HG02642 (cell line): ENCODE measurements at regions not wholly inside any gene's neighbourhood (a gene's known extent, or its start where the extent isn't known, plus 50 kb on each side); places are given as distances from the start of the nearest gene placed in this dataset.
"Not testable (repeated sequence)": the region's sequence is repeated elsewhere in the genome, so short reads cannot be mapped to it uniquely, and the experiment has no call there.

Experiments used
- ATAC-seq: cut with Tn5 transposase; IDR thresholded peaks from one replicate; pipeline ENCODE4 v1.9.1; 2021; ENCODE audit warnings: mild to moderate bottlenecking; ENCODE audit not compliant: unreplicated experiment, poor library complexity

DNA sequence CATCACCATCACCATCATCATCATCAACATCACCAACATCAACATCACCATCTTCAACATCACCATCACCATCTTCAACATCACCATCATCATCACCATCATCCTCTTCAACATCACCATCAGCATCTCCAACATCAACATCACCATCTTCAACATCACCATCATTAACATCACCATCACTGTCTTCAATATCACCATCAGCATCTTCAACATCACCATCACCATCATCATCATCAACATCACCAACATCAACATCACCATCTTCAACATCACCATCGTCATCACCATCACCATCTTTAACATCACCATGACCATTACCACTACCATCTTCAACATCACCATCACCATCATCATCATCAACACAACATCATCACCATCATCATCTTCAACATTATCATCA is 267.2 kb downstream of the SP3 start:
- no peak for ATAC-seq

DNA sequence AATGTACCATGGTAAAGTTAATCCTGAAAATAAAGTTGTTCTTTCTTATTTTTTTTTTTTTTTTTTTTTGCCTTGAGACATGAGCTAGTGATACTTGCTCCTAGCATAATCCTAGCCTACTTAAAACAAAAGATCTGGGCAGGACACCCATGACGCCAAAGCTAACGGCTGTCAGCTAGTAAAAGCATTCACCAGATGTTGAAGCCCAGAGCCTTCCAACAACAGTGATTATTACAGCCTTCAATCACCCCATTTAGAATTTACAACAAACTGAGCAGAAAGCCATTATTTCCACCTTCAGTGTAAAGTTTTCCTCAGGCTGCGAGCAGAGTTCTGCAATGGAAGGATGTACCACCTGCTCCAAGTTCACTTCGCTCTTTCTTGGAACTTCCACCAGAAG is 259.5 kb downstream of the SP3 start:
- no peak for ATAC-seq

DNA sequence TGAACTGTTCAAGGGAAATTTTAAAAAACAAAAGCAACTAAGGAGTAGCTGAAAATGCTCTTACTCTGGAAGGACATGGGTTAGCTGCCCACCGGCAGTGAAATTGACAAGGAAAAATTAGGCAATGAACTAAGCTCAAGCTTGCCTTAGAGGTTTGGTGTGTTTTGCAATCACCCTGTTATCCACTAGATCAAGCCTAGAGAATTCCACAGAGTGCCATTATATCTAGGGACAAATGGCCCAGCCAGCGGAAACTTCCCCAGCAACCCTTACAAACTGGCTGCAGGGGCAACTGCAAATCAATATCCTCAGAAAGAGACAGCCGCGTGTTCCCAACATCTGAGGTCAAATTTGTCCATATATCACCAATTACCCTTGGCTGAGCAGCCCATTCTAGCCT is 258.2 kb downstream of the SP3 start:
- no peak for ATAC-seq

DNA sequence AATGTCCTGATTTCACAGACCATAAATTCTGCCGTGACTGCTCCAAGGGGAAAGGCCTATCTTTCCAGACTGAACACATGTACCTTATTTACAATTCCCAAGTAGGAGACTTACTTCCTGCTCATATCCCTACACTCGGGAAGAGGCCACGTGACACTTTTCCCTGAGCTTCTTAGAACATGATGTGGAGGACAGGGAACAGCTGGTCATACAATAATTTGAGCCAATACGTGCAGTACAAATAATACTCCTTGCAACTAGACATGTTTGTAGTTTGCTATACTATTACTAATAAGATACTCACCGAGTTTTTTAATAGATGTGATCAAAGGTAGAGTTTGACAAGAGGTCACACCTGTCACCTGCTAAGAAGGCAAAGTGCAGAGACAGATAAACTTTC is 256.4 kb downstream of the SP3 start:
- no peak for ATAC-seq

DNA sequence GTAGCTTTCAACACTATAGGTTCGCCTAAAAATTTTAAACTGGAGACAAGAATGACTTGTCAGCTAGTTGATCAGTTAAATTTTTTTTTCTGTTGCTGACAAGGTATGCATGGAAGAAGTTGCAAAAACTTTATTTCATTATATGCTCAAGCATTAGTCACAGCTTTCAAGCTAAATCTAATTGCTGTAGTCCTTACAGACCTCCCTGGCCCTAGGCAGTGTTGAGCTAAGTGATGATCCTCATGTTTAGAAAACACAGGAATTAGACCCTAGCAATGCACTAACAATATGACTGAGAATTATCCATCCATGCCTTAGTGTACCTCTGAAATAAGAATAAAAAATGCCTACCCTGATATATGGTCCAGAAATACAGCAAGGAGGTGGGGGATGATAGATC is 253.4 kb downstream of the SP3 start:
- no peak for ATAC-seq

DNA sequence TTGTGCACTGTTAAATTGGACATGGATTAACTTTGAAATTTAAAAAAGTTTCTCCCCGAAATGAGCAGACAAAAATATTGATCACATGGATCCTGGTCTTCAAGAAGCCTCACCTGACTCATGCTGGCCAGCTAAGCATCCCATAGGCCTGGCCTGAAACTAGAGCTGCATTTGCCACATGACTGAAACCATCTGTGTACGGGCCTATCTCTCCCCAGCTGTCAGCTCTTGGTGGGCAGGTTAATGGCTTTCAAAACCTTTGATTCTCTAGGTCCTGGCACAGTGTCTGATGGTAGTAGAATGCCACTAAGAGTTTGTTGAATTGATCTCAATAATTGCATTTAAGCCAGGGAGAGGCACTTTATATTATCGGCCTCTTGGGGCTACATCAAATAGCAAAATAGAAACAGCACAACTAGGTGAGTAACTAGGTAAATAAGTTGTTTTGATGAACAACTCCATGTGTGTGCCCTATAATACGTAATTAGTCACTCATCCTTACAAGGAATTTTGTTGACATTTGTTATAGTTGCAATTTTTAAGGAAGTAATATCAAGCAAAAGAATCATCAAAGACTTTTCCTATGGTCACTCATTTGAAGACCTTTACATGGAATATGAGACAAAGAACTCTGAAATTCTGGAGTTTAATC is 251.1 kb downstream of the SP3 start:
- no peak for ATAC-seq

DNA sequence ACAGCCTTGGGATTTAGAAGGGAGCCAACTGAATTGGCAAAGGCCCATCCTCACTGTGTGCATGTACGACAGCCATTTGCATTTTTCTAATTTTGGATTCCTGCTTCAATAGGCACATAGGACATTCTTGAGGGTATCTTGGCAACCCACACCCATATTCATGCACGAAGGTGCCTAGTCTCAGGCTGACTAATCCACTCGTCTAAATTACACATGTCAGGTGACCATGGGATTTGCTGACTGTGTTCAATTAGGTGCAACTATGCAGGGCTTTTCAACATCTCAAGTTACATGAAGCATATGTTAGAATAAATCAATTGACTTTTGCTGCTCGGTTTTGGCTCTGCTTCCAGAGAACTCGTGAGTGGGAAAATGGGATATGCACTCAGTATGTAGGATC is 249.7 kb downstream of the SP3 start:
- no peak for ATAC-seq

DNA sequence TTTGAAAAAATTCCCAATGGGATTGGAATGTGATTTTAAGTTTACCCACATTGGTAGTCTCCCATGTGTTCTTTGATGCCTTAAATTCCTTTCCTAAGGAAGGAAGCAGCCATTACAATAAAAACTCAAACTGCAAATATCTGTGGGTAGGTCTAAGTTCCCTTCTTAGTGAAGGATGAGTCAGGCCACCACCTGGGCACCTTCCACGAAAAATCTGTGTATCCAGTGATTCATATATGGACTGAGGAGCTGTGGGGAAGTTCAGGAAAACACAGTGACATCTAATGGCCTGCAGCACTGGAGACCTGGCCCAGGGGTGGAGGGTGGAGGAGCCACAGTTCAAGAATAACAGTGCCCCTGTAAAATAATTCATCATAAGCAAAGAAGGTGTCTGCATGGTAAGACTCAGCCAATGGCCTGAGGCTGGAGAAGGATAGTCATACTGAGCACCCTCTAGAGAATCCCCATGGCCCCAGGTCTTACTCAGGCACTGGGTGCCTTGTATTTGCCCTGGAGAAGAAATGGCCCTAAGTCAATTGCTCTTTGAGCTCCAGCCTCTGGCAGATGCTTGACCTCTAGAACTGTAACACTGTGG is 248.6 kb downstream of the SP3 start:
- ATAC-seq: no peak

DNA sequence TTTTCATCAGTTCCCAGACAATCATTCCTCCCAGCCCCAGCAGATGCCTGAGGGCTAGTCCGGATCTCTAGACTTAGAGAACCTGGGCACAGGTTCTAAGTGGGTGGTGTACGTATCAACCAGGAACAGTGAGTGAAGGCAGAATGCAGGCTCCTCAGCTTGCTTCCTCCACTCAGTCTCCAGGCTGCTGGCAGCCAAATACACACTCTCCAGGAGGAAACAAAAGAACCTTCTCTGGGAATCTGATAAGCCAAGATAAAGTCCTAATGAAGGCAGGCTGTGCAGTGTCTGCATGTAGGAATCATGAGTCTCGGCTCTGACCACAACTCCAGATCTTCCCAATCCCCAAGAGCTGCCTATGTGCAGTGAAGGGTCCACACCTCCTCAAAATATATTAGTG is 245.7 kb downstream of the SP3 start:
- no peak for ATAC-seq

DNA sequence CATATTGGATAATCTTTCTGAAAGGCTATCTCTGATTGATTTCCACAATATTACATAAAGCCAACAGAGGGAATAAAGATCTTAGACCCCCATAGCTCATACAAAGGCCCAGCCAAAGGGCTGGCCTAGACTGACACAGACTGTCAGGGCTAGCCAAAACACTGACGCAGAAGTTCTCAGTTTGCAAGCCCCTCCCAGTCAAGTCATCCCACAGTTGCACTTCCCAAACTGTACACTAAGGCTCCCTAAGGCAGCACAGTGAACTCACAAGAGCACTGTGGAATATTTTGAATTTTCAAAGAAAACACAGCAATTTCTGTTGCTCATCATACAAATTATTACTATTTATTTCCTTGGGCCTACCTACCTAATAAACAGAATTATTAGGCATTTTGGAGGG is 244.9 kb downstream of the SP3 start:
- ATAC-seq: no peak

DNA sequence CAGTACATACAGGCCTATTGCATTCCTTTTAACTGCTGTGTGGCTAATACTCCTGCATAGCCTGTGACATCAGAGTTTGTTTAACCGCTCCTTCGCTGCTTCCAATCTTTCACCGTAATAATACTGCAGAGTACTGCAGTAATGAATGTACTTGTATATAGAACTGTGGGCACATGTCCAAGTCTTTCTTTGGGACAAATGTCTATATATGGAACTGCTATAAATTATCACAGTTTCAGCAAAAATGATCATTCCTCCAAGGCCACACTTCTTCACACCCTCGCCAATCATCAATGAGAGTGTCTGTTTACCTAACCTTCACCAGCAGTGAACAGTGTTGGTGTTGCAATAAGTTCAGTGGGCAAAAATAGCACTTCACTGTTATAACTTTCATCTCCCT is 230.4 kb downstream of the SP3 start:
- ATAC-seq: no peak

DNA sequence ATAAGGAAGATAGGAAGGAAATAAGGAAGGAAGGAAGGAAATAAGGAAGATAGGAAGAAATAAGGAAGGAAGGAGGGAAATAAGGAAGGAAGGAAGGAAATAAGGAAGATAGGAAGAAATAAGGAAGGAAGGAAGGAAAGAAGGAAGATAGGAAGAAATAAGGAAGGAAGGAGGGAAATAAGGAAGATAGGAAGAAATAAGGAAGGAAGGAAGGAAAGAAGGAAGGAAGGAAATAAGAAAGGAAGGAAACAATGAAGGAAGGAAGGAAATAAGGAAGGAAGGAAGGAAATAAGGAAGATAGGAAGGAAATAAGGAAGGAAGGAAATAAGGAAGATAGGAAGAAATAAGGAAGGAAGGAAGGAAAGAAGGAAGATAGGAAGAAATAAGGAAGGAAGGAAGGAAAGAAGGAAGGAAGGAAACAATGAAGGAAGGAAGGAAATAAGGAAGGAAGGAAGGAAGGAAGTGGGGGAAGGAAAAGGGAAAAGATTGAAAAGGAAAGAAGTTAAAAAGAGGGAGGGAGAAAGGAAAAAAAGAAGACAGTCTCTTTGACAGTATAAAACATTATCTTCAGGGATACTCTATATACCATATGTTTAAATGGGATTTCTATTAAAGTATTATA is 227.1 kb downstream of the SP3 start:
- not testable (repeated sequence) for ATAC-seq

DNA sequence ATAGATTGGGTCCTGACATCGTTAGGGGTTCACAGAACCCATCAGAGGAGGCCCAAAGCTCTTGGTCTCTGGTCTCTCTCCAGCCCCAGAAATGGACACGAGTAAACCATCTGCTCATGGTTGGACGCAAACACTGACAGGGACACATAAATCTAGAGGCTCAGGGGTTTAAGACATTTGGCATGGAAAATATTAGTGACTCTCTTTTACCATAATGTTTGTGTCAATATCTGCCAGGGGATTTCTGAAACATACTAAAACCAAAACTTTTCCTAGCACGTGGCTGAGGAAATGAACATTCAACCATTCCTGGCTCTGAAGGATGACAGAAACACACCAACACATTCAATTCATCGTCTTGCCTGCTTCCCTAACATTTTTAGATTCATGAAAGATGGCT is 226.2 kb downstream of the SP3 start:
- ATAC-seq: no peak

DNA sequence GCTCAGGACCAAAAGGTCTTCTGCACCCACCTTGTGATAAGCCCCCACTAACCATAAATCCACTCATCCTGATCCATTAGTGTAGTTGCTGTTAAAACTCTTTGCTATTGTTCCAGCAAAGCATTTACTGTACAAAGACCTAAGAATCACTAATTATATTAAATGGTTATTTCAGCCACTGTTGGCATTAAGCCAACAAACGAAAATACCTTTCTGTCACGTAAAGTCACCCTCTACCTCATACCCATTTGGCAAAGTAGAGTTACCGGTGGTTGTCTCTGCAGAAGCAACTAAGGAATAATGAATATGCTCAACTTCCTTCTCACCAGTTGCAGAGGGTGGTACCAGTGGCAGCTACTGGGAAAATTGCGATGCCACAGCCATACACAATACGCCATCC is 224.5 kb downstream of the SP3 start:
- no peak for ATAC-seq

DNA sequence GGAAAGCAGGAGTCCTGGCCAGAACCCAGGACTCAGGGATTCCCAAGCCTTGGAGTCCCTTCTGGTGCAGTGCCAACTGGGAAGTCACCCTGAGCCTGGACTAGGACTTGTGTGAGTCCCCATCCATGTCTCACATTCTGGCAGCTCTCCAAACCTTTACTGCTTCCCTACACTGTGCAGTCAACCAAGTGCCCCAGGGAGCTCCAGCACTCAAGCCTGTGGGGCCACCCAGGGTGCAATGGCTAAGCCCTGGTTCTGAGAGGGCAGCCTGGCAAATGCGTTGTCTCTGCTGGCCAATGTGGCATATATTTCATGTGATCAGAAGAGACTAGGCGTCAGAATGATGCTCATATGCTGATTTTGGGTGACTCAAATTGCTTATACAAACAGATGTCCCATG is 223.4 kb downstream of the SP3 start:
- ATAC-seq: no peak

DNA sequence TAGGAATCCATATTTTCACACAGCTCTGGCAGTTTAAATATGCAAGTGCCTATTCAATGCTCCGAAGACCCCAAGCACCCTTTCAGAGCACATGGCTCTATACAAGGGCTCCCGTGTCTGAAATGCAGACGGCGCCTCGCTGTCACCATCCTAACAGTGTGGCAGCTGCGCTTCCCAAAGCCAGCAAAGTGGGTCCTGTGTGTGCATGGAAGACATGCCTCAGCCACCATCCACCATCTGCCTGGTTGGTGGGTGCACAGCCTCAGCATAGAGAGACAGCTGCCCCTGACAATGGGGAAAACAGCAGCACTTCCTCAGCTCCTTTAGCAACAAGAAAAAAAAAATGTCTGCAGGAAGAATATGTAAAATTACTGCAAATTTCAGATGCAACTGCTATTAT is 218.1 kb downstream of the SP3 start:
- no peak for ATAC-seq

DNA sequence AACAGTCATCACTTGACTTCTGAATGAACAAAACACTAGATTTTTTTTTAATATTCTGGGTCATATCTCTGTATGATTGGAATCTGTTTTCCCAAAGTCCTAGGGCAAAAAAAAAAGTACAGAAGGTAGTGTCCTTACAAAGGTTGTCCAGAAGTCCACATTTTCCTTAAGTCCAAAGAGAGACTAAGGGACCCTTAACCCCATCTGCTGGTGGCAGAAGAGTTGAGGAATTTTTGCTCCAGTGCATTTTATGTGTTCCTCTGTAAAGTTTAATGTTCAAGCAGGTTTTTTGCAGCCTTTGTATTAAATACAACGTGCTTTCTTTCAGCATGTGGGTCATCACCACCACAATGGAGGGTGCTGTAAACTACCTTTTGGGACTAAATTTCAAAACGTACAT is 215.9 kb downstream of the SP3 start:
- no peak for ATAC-seq

DNA sequence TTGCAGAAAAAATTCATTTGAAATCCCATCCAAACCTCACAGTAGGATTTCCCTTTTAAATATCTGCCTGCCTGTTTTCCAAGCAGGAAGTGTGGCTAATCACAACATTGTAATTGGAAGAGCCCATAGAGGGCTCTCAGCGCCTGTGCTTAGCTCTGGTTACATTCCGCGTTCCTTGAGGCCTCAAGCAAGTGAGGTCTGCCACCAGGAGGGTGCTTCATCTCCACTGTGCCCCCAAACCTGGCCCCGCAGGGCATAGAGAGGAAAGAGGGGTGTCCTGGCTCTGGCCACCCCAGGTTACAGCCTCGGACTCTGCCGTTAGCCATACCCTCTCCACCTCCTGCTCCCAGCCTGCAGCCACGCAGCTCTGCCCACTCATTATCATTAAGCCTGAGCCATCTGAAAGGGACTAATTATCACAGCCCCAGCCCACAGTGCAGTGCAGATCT is 214.8 kb downstream of the SP3 start:
- ATAC-seq: no peak

DNA sequence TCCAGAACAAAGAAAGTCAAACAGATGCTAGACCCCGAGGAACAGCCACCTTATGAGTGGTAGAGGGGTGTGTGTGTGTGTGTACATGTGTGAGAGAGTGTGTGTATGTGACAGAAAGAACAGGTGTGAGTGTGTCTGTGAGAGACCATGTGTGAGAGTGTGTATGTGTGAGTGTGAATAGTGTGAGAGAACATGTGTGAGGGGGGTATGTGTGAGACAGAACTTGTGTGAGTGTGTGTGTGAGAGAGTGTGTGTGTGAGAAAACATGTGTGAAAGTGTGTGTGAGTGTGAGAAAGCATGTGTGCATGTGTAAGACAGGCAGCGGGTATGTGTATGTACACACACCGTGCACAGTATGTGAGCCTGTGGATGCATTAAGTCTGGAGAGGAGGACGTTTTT is 214.3 kb downstream of the SP3 start:
- no peak for ATAC-seq

DNA sequence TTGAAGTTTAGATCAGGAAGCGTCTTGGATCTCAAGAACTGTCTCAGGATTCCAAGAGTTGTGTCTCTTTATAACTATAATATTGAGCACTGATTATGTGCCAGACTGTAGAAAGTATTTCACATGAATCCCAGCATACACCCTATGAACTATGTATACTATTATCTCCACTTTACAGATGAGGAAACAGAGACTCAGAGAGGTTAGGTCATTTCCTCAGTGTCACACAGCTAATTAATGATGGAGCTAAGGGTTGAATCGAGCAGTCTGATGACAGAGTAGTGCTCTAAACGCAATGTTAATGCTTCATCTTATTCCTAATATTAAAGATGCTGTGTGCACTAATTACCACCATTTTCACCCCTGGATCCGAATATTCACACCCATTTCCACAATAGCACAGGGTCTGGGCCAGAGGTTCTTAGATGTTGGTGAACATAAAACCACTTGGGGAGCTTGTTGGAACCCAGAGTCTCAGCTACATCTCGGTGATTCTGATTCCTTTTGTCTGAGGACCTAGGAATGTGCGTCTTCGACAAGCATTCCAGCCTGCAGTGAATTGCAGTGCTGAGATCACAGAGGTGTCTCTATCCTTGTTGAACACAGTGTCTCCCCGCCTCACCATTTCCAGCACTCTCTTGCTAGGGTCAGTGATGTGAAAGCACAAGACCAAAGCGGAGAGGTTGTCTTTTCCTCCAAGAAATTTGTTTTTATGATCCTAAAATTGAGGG is 213.8 kb downstream of the SP3 start:
- no peak for ATAC-seq

DNA sequence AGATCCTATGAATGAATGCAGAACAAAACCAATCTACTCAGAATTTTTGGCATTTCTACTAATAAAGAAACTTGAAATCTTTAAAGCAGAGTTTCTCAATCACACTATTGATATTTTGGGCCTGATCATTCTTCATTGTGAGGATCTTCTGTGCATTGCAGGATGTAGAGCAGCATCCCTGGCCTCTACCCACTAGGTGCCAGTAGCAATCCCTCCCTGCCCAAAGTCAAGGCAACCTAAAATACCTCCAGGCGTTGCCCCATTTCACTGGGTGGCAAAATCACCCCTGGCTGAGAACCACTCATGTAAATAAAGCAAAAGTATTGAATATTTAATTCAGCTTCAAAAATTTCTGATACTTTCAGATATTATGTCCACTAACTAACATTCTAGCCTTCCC is 213.0 kb downstream of the SP3 start:
- ATAC-seq: no peak
